ENCODE measurements at regions not wholly inside any gene's neighbourhood (a gene's known extent, or its start where the extent isn't known, plus 50 kb on each side); places are given as distances from the start of the nearest gene placed in this dataset.

DNA sequence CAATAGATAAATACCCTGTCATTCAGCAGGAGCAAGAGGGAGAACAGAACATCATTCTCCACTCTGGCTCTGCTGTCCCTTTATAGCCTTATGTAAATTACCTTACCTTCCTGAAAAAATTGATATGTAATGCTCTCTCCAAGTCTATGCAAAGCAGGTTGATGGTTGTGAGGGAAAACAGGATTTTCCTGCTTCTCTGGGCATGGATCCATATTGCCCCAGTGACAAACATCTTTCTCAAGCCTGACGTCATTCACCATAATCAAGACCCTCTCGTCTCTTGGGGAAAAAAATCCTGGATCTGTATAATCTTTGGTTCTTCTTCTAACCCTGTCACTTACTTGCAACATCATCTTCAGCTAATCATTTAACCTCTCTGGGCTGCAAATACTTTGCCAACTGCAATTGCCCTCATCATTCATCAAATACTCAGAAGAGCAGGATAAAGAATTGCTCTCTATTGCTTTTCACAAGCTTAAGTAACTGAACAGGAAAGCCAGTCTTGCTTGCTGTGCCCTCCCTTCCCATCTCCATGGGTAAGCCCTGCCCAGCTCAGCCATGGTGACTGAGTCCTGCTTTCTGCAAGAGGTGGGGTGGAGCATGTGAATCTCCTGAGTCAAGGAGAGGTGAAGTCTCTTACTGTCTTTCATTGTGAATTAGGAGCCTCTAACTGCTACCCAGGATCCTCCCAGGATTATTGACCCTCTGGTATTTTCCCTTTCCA is 123.7 kb upstream of the KLF7 start:
- no peak for DNase-seq (ENCODE audit: low spot score)

DNA sequence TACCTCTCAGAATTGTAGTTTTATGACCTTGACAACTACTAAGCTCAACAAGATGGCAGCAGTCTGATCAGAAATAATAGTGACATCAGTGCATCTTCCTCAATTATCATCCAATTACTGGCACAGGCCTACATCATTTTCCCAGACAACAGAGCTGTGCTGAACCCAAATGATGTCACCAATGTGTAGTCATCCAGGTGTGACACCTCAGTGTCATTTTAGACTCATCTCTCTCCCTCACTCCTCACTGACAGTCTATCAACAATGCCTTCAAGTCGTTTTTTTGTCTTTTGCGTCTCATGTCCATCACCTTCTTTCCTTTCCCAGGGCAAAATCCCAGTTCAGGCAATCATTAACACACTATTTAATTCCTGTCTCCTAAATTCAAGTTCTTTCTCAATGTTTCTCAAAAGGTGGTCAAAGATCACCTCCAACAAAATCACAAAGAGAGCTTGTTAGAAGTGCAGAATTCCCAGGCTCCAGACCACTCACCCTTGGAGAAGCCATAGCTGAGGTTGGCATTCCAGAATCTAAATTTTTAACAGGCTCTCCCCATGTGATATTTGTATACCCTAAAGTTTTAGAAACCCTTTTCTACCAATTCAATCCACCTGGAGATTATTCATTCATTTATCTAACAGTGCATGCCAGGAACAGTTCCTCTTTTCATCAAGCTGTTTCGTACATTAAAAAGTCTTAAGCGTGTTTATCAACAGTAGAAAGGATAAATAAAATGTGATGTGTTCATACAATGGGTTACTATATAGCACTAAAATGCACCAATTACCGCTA is 125.3 kb upstream of the KLF7 start:
- no peak for DNase-seq (ENCODE audit: low spot score)

DNA sequence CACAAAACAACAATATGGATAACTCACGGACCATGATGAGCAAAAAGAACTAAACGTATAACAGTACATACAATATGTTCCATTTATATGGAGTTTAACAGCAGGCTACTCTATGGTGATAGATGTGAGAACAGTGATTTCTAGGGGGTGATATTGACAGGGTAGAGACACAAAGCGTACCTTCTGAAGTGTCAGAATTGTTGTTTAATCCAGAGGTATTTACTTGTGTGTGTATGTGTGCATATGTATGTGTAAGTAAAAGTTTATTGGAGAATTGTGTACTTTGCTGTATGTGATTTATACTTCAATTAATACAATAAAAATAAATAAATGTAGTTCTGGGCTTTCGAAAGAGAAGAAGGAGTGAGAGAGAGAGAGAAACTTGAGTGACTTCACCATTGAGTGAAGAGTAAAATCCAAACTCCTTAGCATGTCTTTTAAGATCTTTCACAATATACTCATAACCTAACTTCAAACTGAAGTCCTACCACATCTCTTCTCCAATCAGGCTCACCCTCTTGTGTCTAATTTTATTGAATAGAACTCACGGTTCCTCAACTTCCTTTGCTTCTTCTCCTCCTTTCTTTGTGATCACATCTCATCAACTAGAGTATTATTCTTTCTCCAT is 126.0 kb upstream of the KLF7 start:
- DNase-seq (ENCODE audit: low spot score): no peak

DNA sequence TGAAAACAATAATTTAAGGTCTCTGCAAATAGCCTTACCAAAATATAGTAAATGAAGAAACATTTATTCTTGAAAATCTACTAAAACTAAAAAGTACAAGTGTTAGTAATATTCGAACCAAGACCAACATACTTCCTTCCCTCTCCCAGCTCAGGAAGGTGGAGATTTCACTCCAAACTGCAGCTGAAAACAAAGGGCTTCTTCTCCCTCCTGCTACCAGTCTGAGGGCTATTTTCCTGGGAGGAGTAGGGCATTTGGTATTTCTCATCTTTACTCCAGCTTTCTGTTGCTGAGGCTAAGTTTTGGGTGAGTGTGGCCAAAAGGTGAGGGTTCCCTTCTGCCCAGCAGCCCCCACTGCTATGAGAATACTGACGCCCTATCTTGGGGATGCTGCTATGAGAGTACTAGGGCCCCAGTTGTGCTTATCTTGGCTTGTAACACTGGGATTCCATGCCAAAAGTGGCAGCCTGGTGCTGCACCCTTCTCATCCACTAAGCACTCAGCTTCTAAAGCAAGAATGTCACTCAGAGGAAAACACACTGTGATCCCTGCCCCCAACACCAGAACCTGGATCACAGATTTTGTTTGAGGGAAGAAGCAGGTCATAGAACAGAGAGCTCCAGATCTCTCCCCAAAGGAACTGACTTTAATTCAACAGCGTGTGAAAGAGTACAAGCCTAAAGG is 130.7 kb upstream of the KLF7 start:
- no peak for DNase-seq (ENCODE audit: low spot score)

DNA sequence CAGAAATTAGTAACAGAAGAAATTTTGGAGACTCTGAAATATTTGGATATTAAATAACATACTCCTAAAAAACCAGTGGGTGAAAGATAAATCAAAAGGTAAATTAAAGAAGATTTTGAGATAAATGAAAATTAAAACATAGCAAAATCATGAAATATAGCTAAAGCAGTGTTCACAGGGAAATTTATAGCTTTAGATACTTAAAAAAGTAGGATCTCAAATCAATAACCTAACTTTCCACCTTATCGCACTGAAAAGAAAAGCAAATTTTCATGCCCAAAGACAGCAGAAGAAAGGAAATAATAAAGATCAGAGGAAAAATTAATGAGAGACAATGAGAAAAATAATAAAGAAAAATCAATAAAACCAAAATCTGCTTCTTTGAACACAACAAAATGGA is 135.1 kb upstream of the KLF7 start:
- DNase-seq (ENCODE audit: low spot score): no peak

DNA sequence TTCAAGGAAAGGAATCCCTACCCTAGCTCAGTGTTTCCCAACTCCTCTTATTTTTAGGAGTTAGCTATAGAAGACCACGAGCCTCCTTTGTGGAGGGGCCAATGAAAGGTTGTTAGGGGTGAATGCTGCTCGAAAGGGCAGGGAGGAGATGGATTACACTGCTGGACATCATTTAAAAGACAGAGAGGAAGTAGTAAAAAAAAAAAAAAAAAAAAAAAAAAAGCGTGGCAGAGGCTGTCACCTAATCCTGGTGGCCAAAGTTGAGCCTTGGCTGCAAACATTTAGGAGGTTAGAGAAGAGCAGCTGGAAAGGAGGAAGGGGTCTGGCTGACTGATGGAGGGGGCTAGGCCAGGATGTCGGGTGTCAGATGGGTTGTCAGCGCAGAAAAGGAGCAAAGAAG is 139.0 kb upstream of the KLF7 start:
- DNase-seq (ENCODE audit: low spot score): no peak

DNA sequence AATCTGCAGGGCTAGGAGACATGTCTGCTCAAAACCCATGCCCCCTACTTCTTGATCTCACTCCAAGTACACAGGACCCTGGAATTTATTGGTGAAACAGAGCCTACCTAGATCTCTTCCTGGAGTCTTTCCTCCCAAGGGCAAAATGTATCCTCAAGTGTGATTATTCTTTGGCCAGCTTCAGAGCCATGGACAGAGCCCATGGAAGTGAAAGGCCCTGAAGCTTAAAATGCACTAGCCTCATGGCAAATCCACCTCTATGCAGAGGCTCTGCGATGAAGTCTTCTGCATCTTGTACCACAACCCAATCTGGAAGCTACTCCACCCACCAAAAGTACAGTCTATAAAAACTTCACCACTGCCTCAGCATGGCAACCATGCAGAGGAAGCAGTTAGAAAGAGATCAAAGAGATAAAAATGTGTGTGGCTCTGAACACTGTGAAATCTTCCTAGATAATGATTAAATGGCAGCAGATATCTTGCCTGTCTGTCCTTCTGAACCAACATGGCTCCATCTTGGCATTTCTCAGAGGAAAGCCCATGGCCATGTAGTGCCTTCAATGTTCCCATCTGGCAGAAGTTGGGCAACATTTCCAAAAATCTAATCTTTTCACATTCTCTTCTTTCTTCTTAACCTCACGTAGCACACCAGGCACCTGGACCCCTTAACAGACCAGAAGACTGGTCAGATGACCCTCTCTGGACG is 142.9 kb upstream of the KLF7 start:
- no peak for DNase-seq (ENCODE audit: low spot score)

DNA sequence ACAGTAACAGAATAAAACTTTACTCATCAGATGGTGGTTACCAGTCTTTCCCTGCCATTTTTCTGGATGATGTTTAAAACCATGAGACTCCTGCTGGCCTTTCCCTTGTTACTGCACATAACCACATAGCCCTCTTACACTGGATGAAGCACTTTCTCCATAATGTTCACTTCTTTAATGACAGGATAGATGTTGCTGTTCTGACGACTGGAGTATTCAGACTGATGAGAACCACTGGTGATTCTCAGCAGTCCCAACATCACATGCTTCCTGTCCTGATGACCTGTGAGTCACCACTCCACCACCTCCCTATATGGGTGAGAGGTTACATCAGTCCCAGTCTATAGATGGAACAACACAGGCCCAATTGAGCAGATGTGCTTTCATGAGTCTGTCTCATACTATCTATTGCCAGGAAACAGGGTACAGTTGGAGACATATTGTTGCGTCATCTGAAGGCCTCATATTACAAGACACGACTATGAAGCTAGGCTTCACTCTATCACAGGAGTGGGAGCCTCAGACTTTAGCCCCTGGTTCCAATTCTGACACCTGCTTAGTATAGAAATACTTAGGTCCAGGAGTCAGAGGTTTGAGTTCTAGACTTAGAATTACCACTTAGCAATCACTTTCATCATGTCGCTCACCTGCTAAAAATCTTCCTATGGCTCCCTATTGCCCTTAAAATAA is 145.7 kb upstream of the KLF7 start:
- peak; percentile 95 for DNase-seq (ENCODE audit: low spot score)

DNA sequence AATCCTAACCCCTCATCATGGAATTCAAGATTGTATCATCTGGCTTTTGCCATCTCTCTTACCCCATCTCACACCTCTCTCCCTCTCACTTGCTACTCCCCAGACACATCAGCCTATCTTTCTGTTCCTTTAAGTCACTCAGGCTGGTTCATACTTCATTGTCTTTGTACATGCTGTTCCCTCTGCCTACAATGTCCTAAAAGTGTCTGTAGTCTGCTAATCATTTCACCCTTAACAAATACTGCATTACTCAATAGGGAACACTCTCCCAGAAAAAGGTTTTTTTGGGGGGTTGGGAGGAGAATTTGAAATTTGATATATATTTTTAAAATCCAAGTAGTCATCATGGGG is 146.2 kb upstream of the KLF7 start:
- DNase-seq (ENCODE audit: low spot score): no peak

DNA sequence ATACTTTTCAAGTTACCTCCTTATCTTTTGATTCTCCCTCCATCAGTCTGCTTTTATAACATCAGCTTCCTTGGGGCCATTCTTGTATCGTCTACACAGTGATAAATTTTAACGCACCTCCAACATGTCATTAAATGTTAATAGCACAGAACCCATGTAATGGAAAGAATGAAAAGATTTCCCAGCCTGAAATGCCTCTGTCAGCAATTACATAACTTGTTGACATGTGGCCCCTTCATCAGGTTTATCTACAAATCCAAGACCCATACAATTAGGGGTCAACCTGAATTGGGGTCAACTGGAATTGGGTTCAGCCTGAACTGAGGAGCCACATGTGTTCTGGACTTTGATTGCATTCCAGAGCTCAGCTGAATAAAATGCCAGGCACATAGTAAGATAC is 148.2 kb upstream of the KLF7 start:
- no peak for DNase-seq (ENCODE audit: low spot score)

DNA sequence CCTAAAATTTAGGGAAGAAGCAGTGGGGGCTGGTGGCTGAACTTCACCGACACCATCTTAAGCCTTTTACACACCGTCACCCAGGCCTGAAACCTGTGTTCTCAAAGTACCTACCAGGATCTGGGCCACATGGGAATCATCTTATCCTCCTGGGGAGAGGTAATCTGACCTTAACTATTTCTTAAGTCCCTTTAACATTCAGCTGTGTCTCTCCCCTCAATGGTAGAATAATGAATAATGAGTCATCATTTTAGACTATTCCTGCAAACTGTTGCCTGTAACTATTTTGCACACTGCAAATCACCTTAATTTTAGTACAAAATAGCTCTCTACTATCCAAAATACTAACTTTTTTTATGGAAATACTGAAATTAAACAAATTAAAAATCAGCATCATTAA is 149.4 kb upstream of the KLF7 start:
- DNase-seq (ENCODE audit: low spot score): no peak

DNA sequence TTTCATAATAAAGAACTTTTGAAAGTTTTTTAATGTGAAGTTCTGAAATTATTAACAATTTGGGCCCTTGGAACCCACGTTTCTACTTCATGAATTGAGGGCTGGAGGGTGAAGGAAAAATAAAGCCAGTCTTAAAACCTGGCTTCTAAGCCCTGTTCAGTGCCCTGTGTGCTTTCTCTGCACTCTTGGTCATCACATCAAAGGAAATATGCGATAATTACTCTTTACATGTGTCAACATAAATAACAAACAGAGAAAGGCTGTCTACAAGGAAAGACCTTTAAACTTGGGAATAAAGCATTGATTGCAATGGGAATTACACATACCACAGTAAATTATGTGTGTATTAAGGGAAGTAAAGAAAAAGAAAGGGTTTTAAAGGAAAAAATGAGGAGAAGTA is 150.7 kb upstream of the KLF7 start:
- no peak for DNase-seq (ENCODE audit: low spot score)

DNA sequence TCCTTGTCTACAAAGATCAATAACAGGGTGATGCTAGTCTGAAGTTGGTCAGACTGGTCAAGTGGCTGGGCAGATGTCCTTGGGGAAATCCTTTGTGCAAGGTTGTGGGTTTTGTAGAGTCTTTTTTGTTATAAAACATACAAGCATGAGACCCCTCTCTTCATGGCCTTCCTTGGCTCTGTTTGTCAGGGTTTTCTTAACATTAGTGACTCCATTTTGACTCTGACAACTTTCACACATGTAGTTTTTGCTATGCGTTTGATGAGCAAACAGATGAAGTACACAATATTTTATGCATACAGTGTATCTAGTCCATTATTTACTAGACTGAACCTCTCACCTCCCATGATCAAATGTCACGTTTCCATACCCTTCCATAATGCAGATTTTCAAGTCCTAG is 151.2 kb upstream of the KLF7 start:
- DNase-seq (ENCODE audit: low spot score): no peak

DNA sequence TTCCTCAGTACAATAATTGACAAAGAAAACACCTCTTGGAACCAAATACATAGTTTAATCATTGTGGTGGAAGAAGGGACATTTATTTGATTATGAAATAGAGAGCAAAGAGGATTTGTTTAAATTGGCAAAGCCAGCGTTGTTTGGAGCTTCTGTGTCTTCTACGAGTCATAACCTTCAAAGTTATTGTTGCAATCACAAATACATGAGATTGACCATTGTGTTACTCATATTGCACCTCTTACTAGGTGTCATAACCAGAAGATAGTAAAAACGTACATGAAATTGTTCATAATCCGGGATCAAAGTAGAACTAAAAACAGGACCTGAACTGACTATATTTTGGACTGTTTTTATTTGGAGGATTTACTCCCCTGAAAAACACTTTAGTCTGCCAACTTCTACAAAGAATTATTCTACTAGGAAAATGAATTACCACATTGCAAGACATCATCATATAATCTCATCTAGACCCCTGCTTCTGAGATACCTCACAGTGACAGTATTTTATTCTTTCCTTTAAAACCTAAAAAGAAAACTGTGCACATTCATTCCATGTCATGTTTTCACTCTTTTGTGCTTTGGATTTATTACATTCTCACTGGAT is 151.7 kb upstream of the KLF7 start:
- peak; percentile 33 for DNase-seq (ENCODE audit: low spot score)

DNA sequence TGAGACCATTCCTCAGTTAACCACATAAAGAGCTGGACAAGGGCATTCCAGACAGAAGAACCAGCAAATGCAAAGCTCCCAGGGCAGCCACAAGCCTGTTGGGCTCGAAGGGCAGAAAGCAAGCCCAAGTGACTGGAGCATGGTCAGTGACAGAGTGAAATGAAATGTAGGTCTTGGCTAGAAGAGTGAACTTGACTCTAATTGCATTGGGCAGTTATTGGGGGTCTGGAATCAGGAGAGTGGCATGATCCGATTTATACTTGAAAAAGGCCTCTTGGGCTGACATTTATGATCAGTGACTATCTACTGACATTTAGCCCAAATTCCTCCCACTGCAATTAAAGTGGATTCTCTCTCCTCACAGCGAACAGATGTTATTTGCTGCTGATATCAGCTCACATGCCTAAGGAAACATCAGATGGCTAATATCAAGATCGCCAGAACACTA is 152.5 kb upstream of the KLF7 start:
- DNase-seq (ENCODE audit: low spot score): no peak

DNA sequence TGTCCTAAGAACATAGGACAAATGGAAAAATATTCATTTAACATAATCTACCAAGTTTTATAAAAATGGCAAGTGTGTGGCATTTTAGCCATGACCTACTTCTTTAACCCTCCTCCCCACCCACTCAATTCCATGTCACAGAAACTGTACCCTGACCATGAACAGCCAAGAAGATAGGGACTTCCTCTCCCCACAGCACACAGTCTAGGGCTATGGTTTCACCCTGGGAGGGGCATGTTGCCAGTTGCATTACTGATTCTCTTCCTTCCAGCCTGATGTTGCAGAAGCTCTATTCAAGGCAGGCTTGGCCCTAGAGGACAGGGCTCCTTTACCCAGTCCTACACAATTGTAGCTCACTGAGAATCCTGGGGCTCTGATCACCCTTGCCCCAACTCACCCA is 153.6 kb upstream of the KLF7 start:
- DNase-seq (ENCODE audit: low spot score): no peak

DNA sequence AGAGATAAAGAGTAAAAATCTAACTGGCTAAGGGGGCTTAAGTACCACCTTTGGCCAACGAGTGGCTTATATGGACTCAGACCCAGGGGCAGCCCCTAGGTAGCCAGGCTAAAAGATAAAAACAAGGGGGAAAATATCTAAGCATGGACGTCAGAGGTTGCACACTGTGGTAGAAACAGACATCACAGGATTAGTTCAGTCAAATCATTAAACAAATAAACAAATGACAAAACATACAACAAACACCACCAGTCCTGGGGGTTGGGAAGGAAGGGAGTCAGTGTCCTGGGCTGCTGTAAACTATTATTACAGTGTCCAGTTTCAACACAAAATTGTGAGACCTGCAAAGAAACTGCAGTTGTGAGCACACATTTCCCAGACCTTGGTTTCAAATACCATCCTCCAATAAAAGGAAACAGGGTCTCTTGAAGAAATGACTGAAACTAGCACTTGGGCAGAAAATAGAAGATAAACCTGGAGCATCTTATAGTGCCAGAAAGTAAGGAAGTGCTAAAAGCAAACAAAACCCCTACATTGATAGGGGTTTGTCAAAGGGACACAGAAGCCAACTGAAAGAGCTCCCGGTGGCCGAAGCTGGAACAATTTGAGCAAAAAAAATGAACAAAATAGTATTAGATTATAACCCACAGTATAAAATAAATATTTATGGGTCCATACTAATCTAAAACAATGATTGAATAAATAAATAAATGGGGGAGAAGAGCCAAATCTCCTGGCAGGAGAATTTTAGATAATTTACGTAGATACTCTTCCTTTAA is 154.8 kb upstream of the KLF7 start:
- no peak for DNase-seq (ENCODE audit: low spot score)

DNA sequence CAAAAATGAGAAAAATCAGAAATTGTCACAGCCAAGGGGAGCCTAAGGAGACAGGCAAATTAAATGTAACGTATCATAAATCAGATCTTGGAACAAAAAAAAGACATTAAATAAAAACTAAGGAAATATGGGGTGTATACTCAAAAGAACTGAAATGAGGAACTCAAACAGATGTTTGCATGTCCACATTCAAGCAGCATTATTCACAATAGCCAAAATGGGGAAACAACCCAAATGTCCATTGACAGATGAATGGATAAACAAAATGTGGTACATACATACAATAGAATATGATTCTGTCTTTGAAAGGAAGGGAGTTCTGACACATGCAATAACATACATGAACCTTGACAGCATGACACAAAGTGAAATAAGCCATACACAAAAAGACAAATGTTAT is 155.8 kb upstream of the KLF7 start:
- DNase-seq (ENCODE audit: low spot score): no peak

DNA sequence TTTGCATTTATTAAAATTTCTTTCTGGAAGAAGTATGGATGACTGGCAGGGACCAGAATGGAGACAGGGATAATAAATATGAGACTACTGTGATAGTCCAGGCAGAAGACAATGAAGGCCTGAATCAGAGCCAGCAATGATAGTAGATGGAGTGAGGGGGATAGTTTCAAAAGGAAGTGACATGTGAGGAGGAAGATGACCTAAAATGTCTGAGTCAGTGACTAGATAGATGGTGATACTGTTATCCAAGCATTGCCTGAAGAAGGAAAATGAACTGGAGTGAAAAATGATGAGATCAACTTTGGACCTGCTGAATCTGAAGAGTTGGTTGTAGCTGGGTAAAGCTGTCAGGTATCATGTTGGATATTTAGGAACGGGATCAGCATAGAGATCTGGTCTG is 158.3 kb upstream of the KLF7 start:
- DNase-seq (ENCODE audit: low spot score): no peak

DNA sequence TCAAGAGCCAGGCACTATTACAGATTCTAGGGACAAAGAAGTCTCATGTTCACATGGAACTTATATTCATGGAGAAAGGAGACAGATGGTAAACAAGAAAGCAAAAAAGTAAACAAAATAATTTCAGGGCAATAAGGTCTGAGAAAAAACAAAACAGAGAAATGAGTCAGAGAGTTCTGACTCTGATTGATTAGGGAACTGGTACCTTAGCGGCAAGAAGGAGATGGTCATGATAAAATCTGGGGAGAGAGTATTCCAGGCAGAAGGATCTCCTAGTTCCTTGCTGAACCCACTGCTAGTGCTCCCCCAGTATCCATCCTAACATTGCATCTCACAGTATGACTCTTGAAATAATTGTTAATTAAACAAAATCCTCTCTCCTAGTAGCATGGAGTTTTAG is 161.8 kb upstream of the KLF7 start:
- no peak for DNase-seq (ENCODE audit: low spot score)

All from RKO (cell line).